Testis (tissue), 2 donors: ENCODE measurements at regions not wholly inside any gene's neighbourhood (a gene's known extent, or its start where the extent isn't known, plus 50 kb on each side); places are given as distances from the start of the nearest gene placed in this dataset.

ENCODE experiments used
- CTCF ChIP-seq, 3 experiments: fragments of 450-650 bp in 2 of 3; fragments of 200-600 bp in 1 of 3; sonication (generic) in 1 of 3; IDR thresholded peaks; one replicate each; pipeline ENCODE4 v1.5.1; 2016 to 2019; ENCODE audit warnings: antibody characterized with exemption in 3 of 3, mild to moderate bottlenecking in 2 of 3, moderate library complexity in 1 of 3
- POLR2A ChIP-seq: fragments of 450-650 bp; IDR thresholded peaks from one replicate; pipeline ENCODE4 v1.6.1; 2017; ENCODE audit warnings: antibody characterized with exemption, mild to moderate bottlenecking, moderate library complexity

GRCh38 chr5:5065472-5065871 is 74.7 kb upstream of the ADAMTS16 start:
- TF ChIP-seq CTCF (IDR thresholded peaks at IDR 0.05) (no peak), POLR2A (no peak)
